ENCODE measurements at regions not wholly inside any gene's neighbourhood (a gene's known extent, or its start where the extent isn't known, plus 50 kb on each side); places are given as distances from the start of the nearest gene placed in this dataset.

DNA sequence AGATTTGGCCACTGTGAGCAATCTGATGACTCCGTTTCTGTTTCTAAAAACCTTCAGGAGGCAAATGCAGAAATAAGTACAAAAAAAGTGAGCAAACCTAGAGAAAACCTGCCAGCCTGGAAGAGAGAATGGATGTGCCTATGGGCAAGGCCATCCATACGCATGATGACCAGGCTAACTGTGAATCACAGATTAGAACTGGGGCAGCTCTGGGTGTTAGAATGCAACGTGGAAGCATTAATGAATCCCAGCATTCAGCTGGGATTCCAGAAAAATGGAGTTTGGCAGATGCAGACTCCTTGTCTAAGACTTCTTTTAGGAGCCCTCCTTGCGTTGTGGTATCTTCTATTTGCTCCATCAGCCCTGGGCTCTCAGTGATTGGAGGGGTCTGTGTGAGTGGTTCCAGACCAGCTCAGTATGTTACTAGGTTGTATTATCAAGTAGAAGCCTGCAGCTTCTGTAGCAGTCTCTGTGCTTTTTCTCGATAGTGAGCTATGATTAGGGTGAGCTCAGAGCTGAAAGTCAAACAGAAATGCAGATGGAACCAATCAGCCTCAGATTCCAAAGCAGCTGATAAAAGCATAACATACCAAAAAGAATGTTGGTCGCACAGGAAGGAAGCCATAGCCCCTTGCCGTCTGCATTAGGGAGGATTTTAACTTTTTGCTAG lies 154.0 kb downstream of the PSMG1 start:
- Histone ChIP-seq H3K9me2 (ENCODE audit: insufficient read depth) (no peaks in the 10 kb centered on the region), H3K4me1 (ENCODE audit: insufficient read depth) (peaks cover 18% of the 10 kb centered on the region)

DNA sequence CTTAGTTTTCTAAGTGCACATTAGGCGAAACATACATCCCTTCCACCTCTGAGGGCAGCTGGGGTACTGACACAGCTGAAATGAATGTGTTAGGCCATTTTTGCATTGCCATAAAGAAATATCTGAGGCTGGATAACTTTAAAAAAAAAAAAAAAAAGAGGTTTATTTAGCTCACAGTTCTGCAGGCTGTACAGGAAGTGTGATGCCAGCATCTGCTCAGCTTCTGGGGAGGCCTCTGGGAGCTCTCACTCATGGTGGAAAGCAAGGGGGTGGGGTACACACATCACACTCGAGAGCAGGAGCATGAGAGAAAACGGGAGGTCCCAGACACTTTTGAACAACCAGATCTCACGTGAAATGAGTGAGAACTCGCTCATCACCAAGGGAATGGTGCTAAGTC lies 158.1 kb downstream of the PSMG1 start:
- H2AFZ ChIP-seq, result no peak overlapping the region
- H4K20me1 ChIP-seq (ENCODE audit: insufficient read depth), result no peaks in the 10 kb centered on the region
- no peaks in the 10 kb centered on the region for H3K79me2 ChIP-seq (ENCODE audit: insufficient read depth)
- TF ChIP-seq EZH2 (IDR thresholded peaks at IDR 0.05; ENCODE audit: insufficient read depth, poor library complexity, severe bottlenecking), result no peak
- TF ChIP-seq EZH2phosphoT487 (IDR thresholded peaks at IDR 0.05; ENCODE audit: insufficient read depth, low read depth), result no peak
- no peaks in the 10 kb centered on the region for H3K36me3 ChIP-seq (ENCODE audit: low read depth)
- no peaks in the 10 kb centered on the region for H3K9me2 ChIP-seq (ENCODE audit: insufficient read depth)
- H3K4me3 ChIP-seq, result no peak overlapping the region
- in situ Hi-C loops (cut with MboI), result no loop called here
- no peak overlapping the region for H3K9ac ChIP-seq
- H3K4me1 ChIP-seq (ENCODE audit: insufficient read depth), result peaks cover 32% of the 10 kb centered on the region
- peaks cover 27% of the 10 kb centered on the region for H3F3A ChIP-seq (ENCODE audit: insufficient read depth)
- no peaks in the 10 kb centered on the region for H3K9me3 ChIP-seq (ENCODE audit: low read depth)
- H3K27ac ChIP-seq, result no peak overlapping the region
- no peak overlapping the region for H3K4me2 ChIP-seq (ENCODE audit: unreplicated experiment)
- DNase-seq, result no peak
- no peaks in the 10 kb centered on the region for H3K27me3 ChIP-seq (replicated peaks; ENCODE audit: insufficient read depth)
- 74 to 81% methylated on average over 5 of the region's 5 CpGs for WGBS, 2 experiments (ENCODE audit: low coverage in 1 of 2, low lambda C conversion rate in 2 of 2, missing lambda C conversion rate in 2 of 2)

More for the DNA sequence above, 154.0 kb downstream of the PSMG1 start:
- peak; percentile 69 for DNase-seq
- no peaks in the 10 kb centered on the region for H3K79me2 ChIP-seq (ENCODE audit: insufficient read depth)
- TF ChIP-seq EZH2phosphoT487 (IDR thresholded peaks at IDR 0.05; ENCODE audit: insufficient read depth, low read depth) (no peak), EZH2 (IDR thresholded peaks at IDR 0.05; ENCODE audit: insufficient read depth, poor library complexity, severe bottlenecking) (no peak)
- no peaks in the 10 kb centered on the region for H3K36me3 ChIP-seq (ENCODE audit: low read depth)
- peak overlapping the region; percentile 31; the same call in 1 of the 2 replicates for H3K4me3 ChIP-seq
- H3K9ac ChIP-seq, result peak overlapping the region; percentile 64
- H3F3A ChIP-seq (ENCODE audit: insufficient read depth), result peaks cover 27% of the 10 kb centered on the region
- no peaks in the 10 kb centered on the region for H4K20me1 ChIP-seq (ENCODE audit: insufficient read depth)
- peak overlapping the region; percentile 60 for H3K4me2 ChIP-seq (ENCODE audit: unreplicated experiment)
- no peaks in the 10 kb centered on the region for H3K27me3 ChIP-seq (replicated peaks; ENCODE audit: insufficient read depth)
- peak overlapping the region; percentile 83 for H3K27ac ChIP-seq
- H2AFZ ChIP-seq, result peak overlapping the region; percentile 72
- H3K9me3 ChIP-seq (ENCODE audit: low read depth), result no peaks in the 10 kb centered on the region
- in situ Hi-C loops (cut with MboI), result no loop called here
- 7% methylated on average over 7 of the region's 7 CpGs for WGBS, 2 experiments (ENCODE audit: low coverage in 1 of 2, low lambda C conversion rate in 2 of 2, missing lambda C conversion rate in 2 of 2)

DNA sequence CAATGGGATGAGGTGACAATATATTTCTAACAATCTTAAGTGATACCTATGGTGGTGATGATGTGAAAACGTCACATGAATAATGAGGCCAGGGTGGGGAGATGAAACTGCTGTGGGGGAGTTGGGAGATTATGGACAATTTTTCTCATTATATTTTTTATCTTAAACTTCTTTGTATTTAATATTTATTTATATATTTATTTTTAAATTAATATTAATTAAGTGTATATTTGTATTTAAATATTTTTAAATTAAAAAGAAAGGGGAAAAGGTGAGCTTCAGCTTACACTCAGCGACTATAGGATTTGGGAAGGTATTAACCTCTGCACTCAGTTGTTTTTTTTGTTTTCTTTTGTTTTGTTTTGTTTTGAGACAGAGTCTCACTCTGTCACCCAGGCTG lies 158.7 kb downstream of the PSMG1 start:
- H3K36me3 ChIP-seq (ENCODE audit: low read depth), result no peaks in the 10 kb centered on the region
- no peaks in the 10 kb centered on the region for H3K27me3 ChIP-seq (replicated peaks; ENCODE audit: insufficient read depth)
- DNase-seq, result no peak
- no peak overlapping the region for H3K27ac ChIP-seq
- WGBS, 2 experiments (ENCODE audit: low coverage in 1 of 2, low lambda C conversion rate in 2 of 2, missing lambda C conversion rate in 2 of 2), result 93 to 94% methylated on average over 2 of the region's 2 CpGs
- H3F3A ChIP-seq (ENCODE audit: insufficient read depth), result peaks cover 23% of the 10 kb centered on the region
- no peak overlapping the region for H3K4me3 ChIP-seq
- in situ Hi-C loops (cut with MboI), result no loop called here
- no peaks in the 10 kb centered on the region for H3K9me3 ChIP-seq (ENCODE audit: low read depth)
- no peaks in the 10 kb centered on the region for H4K20me1 ChIP-seq (ENCODE audit: insufficient read depth)
- H3K4me2 ChIP-seq (ENCODE audit: unreplicated experiment), result no peak overlapping the region
- H3K9me2 ChIP-seq (ENCODE audit: insufficient read depth), result no peaks in the 10 kb centered on the region
- no peaks in the 10 kb centered on the region for H3K79me2 ChIP-seq (ENCODE audit: insufficient read depth)
- H3K9ac ChIP-seq, result no peak overlapping the region
- TF ChIP-seq EZH2phosphoT487 (IDR thresholded peaks at IDR 0.05; ENCODE audit: insufficient read depth, low read depth) (no peak), EZH2 (IDR thresholded peaks at IDR 0.05; ENCODE audit: insufficient read depth, poor library complexity, severe bottlenecking) (no peak)
- H3K4me1 ChIP-seq (ENCODE audit: insufficient read depth), result peaks cover 26% of the 10 kb centered on the region
- no peak overlapping the region for H2AFZ ChIP-seq

DNA sequence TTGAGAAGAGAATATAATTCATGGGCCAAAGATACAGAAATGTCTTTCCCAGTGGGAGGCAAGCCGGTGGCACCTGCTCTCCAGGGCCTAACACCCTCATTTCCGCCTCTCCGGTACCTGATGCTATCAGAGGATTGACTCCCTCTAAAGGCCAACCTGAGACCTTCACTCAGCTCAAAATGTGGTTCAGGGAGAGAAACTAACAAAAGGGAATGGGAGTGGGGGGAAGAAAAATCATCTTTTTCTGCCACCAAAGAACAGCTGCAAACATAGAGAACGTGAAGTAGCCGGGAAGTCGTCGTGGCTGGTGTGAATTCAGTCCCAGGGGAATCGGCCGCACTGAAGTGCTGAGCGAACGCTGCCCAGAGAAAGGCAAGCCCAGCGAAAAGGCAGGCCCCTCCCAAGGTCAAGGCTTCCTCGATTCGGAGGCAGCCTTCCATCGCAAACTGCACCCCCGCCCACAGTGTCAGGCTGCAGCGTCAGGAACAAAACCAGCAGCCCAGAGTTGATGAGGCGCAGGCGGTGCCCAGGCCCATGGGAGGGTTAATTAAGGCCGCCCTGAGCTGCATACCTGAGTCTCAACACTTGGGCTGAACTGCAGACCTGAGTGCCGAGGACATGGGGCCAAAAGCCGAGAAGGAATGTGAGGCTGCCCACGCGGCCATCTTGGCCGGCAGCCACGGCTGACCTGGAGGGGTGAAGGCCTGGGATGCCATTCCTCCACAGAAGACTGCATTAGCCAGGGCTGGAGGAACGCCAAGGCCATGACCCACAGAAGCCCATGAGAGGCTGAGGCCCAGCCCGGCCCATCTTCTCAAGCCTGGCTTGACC lies 160.2 kb downstream of the PSMG1 start:
- TF ChIP-seq EZH2 (IDR thresholded peaks at IDR 0.05; ENCODE audit: insufficient read depth, poor library complexity, severe bottlenecking) (no peak), EZH2phosphoT487 (IDR thresholded peaks at IDR 0.05; ENCODE audit: insufficient read depth, low read depth) (no peak)
- peak; percentile 21 for DNase-seq
- no peak overlapping the region for H3K4me2 ChIP-seq (ENCODE audit: unreplicated experiment)
- H3F3A ChIP-seq (ENCODE audit: insufficient read depth), result peaks cover 9% of the 10 kb centered on the region
- H3K9ac ChIP-seq, result no peak overlapping the region
- H3K79me2 ChIP-seq (ENCODE audit: insufficient read depth), result no peaks in the 10 kb centered on the region
- no peaks in the 10 kb centered on the region for H3K36me3 ChIP-seq (ENCODE audit: low read depth)
- no peak overlapping the region for H2AFZ ChIP-seq
- H3K9me3 ChIP-seq (ENCODE audit: low read depth), result no peaks in the 10 kb centered on the region
- H3K27ac ChIP-seq, result no peak overlapping the region
- H3K4me3 ChIP-seq, result no peak overlapping the region
- in situ Hi-C loops (cut with MboI), result no loop called here
- peaks cover 15% of the 10 kb centered on the region for H3K4me1 ChIP-seq (ENCODE audit: insufficient read depth)
- no peaks in the 10 kb centered on the region for H3K27me3 ChIP-seq (replicated peaks; ENCODE audit: insufficient read depth)
- no peaks in the 10 kb centered on the region for H3K9me2 ChIP-seq (ENCODE audit: insufficient read depth)
- H4K20me1 ChIP-seq (ENCODE audit: insufficient read depth), result no peaks in the 10 kb centered on the region
- 71 to 74% methylated on average over 28 of the region's 28 CpGs for WGBS, 2 experiments (ENCODE audit: low coverage in 1 of 2, low lambda C conversion rate in 2 of 2, missing lambda C conversion rate in 2 of 2)

All from GM23248 (cell line).